ENCODE measurements at regions not wholly inside any gene's neighbourhood (a gene's known extent, or its start where the extent isn't known, plus 50 kb on each side); places are given as distances from the start of the nearest gene placed in this dataset.

- H3K9me2 ChIP-seq (ENCODE audit: insufficient read depth), result no peaks in the 10 kb centered on the region
- H3K4me3 ChIP-seq (replicated peaks in 1 of 2; ENCODE audit: low read depth in 1 of 2, low read length in 2 of 2), result no peak overlapping the region
- H3K36me3 ChIP-seq (ENCODE audit: control insufficient read depth in 1 of 2, insufficient read depth in 2 of 2, low read length in 2 of 2), result no peaks in the 10 kb centered on the region
- CTCF ChIA-PET, result no interaction called here
- H3K9me3 ChIP-seq (ENCODE audit: control insufficient read depth in 1 of 2, insufficient read depth in 1 of 2, low read depth in 1 of 2, low read length in 2 of 2), result no peaks in the 10 kb centered on the region
- no peak for ATAC-seq
- no peaks in the 10 kb centered on the region for H3K27me3 ChIP-seq (ENCODE audit: insufficient read depth, low read length)
- BruUV-seq (replicated peaks), result no TSS peak
- intact Hi-C loops (cut with micrococcal nuclease), result no loop called here
- POLR2A ChIA-PET, result no interaction called here
- H3K79me2 ChIP-seq (ENCODE audit: insufficient read depth, low read length), result no peaks in the 10 kb centered on the region
- H4K20me1 ChIP-seq (ENCODE audit: insufficient read depth), result no peaks in the 10 kb centered on the region
- H2AFZ ChIP-seq (ENCODE audit: low read depth, low read length, poor library complexity, severe bottlenecking), result no peak overlapping the region
- H3K4me2 ChIP-seq (ENCODE audit: low read length), result no peak overlapping the region
- no peak overlapping the region for H3K9ac ChIP-seq (ENCODE audit: low read length)
- RAD21 ChIA-PET (ENCODE audit: low non-redundant PET in 1 of 2, low total read pairs in 2 of 2, uncharacterized antibody in 2 of 2, unreplicated experiment in 2 of 2), result no interaction called here
- DNase-seq (ENCODE audit: low read depth, low spot score), result no peak
- no peaks in the 10 kb centered on the region for H3K4me1 ChIP-seq (ENCODE audit: control insufficient read depth in 1 of 2, insufficient read depth in 2 of 2, low read length in 2 of 2)
- TF ChIP-seq ATF3 (IDR thresholded peaks at IDR 0.05), result no peak
- no peak for TF ChIP-seq SRF (IDR thresholded peaks at IDR 0.05; ENCODE audit: low read depth)
- TF ChIP-seq CTCF (IDR thresholded peaks at IDR 0.05 in 2 of 3, conservative IDR thresholded peaks at IDR 0.05 in 1 of 3; ENCODE audit: borderline replicate concordance in 1 of 3, insufficient read depth in 1 of 3, low read depth in 2 of 3, low read length in 2 of 3), result no peak
- no peak for TF ChIP-seq ZFX (IDR thresholded peaks at IDR 0.05)
- no peak for TF ChIP-seq MAX (IDR thresholded peaks at IDR 0.05)
- TF ChIP-seq SP1 (IDR thresholded peaks at IDR 0.05; ENCODE audit: low read depth), result no peak
- TF ChIP-seq REST (IDR thresholded peaks at IDR 0.05; ENCODE audit: low read depth), result no peak
- no peak for TF ChIP-seq EZH2 (IDR thresholded peaks at IDR 0.05)
- no peak for TF ChIP-seq CBX3 (IDR thresholded peaks at IDR 0.05; ENCODE audit: low read depth)
- TF ChIP-seq SIN3A (IDR thresholded peaks at IDR 0.05; ENCODE audit: low read depth), result no peak
- no peak for TF ChIP-seq EZH2phosphoT487 (IDR thresholded peaks at IDR 0.05; ENCODE audit: borderline replicate concordance)
- TF ChIP-seq POLR2AphosphoS5 (IDR thresholded peaks at IDR 0.05; ENCODE audit: low read depth, low read length), result no peak
- no peak for TF ChIP-seq ELF1 (IDR thresholded peaks at IDR 0.05; ENCODE audit: borderline replicate concordance, low read depth)
- TF ChIP-seq JUND (IDR thresholded peaks at IDR 0.05), result no peak
- no peak overlapping the region for H3K27ac ChIP-seq (ENCODE audit: low read depth, low read length)
Measured at GRCh38 chr18:8967573-8967972, 134.9 kb upstream of the NDUFV2 start.

Measured in HCT116 (cell line).